H1 (cell line): ENCODE measurements at regions not wholly inside any gene's neighbourhood (a gene's known extent, or its start where the extent isn't known, plus 50 kb on each side); places are given as distances from the start of the nearest gene placed in this dataset.

Experiments
- CTBP2 ChIP-seq: IDR thresholded peaks from 2 replicates; pipeline ENCODE4 v1.7.0; 2011; ENCODE audit warnings: borderline replicate concordance, mild to moderate bottlenecking, moderate library complexity, mixed read lengths, low read length; ENCODE audit not compliant: insufficient read depth, insufficient read length
- NRF1 ChIP-seq: IDR thresholded peaks from 2 replicates; pipeline ENCODE4 v1.6.1; 2011; ENCODE audit warnings: mild to moderate bottlenecking, low read depth, low read length, improper control_type of control experiment
- POU5F1 ChIP-seq: IDR thresholded peaks from 2 replicates; pipeline ENCODE4 v1.6.1; 2011; ENCODE audit warnings: low read depth, mild to moderate bottlenecking, low read length, moderate library complexity
- TBP ChIP-seq: IDR thresholded peaks from 2 replicates; pipeline ENCODE4 v1.6.1; 2011; ENCODE audit warnings: low read depth, low read length, improper control_type of control experiment

DNA sequence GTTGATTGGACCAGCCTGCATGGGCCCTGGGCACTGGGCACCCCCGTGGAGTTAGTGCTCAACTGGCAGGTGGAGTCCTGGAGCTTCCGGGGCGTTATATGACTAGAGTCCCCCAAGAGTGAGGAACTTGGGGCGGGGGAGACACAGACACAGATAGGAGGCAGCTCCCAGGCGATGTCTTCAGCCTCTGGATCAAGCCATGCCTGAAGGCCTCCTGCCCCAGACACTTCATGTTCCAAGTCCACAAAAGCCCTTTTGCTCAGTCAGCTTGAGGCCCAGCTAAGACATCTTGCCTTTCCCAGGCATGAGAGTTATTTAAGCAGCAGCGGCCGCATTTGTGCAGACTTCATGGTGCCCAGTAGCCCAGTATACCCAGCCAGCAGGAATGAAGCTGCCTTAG, 136.6 kb upstream of the CIBAR2 start (continued):
- no peak for TF ChIP-seq CTBP2
- no peak for TF ChIP-seq NRF1
- TF ChIP-seq POU5F1 = no peak
- TF ChIP-seq TBP = no peak
